ENCODE measurements at regions not wholly inside any gene's neighbourhood (a gene's known extent, or its start where the extent isn't known, plus 50 kb on each side); places are given as distances from the start of the nearest gene placed in this dataset.

DNA sequence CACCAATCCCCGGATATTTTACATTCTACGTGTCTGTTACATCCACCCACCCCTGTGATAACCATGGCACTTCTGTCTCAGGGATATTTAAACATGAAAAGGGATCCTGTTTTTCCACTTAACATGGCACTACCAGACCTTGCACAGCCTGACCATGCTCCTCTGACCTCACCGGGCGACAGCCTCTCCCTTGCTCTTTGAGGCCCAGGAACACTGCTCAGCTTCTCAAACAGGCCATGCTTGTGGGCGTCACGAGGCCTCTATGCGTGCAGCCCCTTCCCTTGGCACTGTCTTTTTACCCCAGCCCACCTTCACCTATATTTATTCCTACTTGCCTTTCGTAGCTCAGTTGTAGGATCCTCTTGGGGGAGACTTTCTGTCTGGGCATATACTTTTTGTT, 385.6 kb downstream of the UQCRFS1 start:
- no peak for TF ChIP-seq POLR2A (IDR thresholded peaks at IDR 0.05)
- TF ChIP-seq CTCF (IDR thresholded peaks at IDR 0.05 in 4 of 5, conservative IDR thresholded peaks at IDR 0.05 in 1 of 5), result no peak
- intact Hi-C loops (cut with DNase I; ENCODE audit: low total_unique reads) (no loop called here), in situ Hi-C loops (cut with MboI; ENCODE audit: low sequenced_read_pairs in 4 of 4) (no loop called here)
- DNase-seq (no peak), ATAC-seq (no peak)
- Histone ChIP-seq H3K9me3 (no peaks in the 10 kb centered on the region), H3K27me3 (no peaks in the 10 kb centered on the region), H3K36me3 (no peaks in the 10 kb centered on the region), H3K4me1 (no peaks in the 10 kb centered on the region), H3K4me3 (no peak overlapping the region), H3K27ac (no peak overlapping the region)

DNA sequence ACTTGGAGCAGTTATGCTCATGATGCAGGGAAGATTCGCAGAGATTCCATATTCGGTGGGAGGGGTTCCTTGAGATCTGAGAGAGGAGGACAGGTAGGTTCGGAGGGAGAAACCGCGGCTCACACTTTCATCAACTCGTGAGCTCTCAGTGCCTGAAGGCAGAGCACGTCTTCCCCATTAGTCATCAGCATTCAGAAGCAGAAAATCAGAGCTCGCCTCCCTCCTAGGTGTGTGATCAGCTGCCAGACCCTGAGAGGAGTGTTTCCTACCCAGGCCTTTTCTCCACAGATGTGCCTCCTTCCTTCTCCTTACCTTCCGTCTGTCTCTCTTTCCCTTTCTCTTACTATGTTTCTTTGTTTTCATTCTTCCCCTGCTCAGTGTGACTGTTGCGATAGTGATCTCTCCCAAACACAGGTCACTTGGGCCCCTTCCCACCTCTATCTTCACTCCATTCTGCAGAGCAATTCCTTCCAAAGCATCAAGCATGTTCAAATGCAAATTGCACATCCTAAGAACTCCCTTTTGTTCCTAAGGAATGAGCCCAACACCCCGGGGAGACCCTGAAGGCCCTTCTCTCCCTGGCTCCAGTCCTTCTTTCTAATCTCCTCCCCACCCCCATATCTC, 389.5 kb downstream of the UQCRFS1 start:
- no peaks in the 10 kb centered on the region for H3K27me3 ChIP-seq
- no peak for TF ChIP-seq POLR2A (IDR thresholded peaks at IDR 0.05)
- no peak for TF ChIP-seq CTCF (IDR thresholded peaks at IDR 0.05 in 4 of 5, conservative IDR thresholded peaks at IDR 0.05 in 1 of 5)
- H3K4me1 ChIP-seq, result no peaks in the 10 kb centered on the region
- in situ Hi-C loops (cut with MboI; ENCODE audit: low sequenced_read_pairs in 4 of 4) (no loop called here), intact Hi-C loops (cut with DNase I; ENCODE audit: low total_unique reads) (no loop called here)
- ATAC-seq, result no peak
- no peak overlapping the region for H3K27ac ChIP-seq
- no peak overlapping the region for H3K4me3 ChIP-seq
- DNase-seq, result no peak
- no peaks in the 10 kb centered on the region for H3K9me3 ChIP-seq
- no peaks in the 10 kb centered on the region for H3K36me3 ChIP-seq

GRCh38 chr19:28820289-28820688, 392.7 kb downstream of the UQCRFS1 start:
- Histone ChIP-seq H3K9me3 (no peaks in the 10 kb centered on the region), H3K27ac (no peak overlapping the region), H3K27me3 (no peaks in the 10 kb centered on the region), H3K4me3 (no peak overlapping the region), H3K4me1 (no peaks in the 10 kb centered on the region), H3K36me3 (no peaks in the 10 kb centered on the region)
- ATAC-seq (no peak), DNase-seq (no peak)
- TF ChIP-seq POLR2A (IDR thresholded peaks at IDR 0.05) (no peak), CTCF (IDR thresholded peaks at IDR 0.05 in 4 of 5, conservative IDR thresholded peaks at IDR 0.05 in 1 of 5) (no peak)
- in situ Hi-C loops (cut with MboI; ENCODE audit: low sequenced_read_pairs in 4 of 4), result no loop called here
- intact Hi-C loops (cut with DNase I; ENCODE audit: low total_unique reads), result no loop called here

GRCh38 chr19:28815257-28815656, 397.7 kb downstream of the UQCRFS1 start:
- ATAC-seq, result no peak
- intact Hi-C loops (cut with DNase I; ENCODE audit: low total_unique reads) (no loop called here), in situ Hi-C loops (cut with MboI; ENCODE audit: low sequenced_read_pairs in 4 of 4) (no loop called here)
- Histone ChIP-seq H3K27me3 (no peaks in the 10 kb centered on the region), H3K4me1 (no peaks in the 10 kb centered on the region), H3K9me3 (no peaks in the 10 kb centered on the region), H3K27ac (no peak overlapping the region), H3K4me3 (no peak overlapping the region), H3K36me3 (no peaks in the 10 kb centered on the region)
- TF ChIP-seq POLR2A (IDR thresholded peaks at IDR 0.05) (no peak), CTCF (IDR thresholded peaks at IDR 0.05 in 4 of 5, conservative IDR thresholded peaks at IDR 0.05 in 1 of 5) (no peak)
- DNase-seq, result no peak

GRCh38 chr19:28794301-28794700, 418.6 kb downstream of the UQCRFS1 start:
- no peak overlapping the region for H3K4me3 ChIP-seq
- TF ChIP-seq CTCF (IDR thresholded peaks at IDR 0.05 in 4 of 5, conservative IDR thresholded peaks at IDR 0.05 in 1 of 5) (no peak), POLR2A (IDR thresholded peaks at IDR 0.05) (no peak)
- in situ Hi-C loops (cut with MboI; ENCODE audit: low sequenced_read_pairs in 4 of 4), result no loop called here
- peaks cover 0 to 28% (median 20%) of the 10 kb centered on the region in 3 donors for H3K27me3 ChIP-seq
- ATAC-seq (no peak), DNase-seq (no peak)
- H3K36me3 ChIP-seq, result no peaks in the 10 kb centered on the region
- no peak overlapping the region for H3K27ac ChIP-seq
- no peaks in the 10 kb centered on the region for H3K4me1 ChIP-seq
- intact Hi-C loops (cut with DNase I; ENCODE audit: low total_unique reads), result no loop called here
- H3K9me3 ChIP-seq, result no peaks in the 10 kb centered on the region

Measured in gastrocnemius medialis (tissue), 4 donors.